ENCODE measurements at regions not wholly inside any gene's neighbourhood (a gene's known extent, or its start where the extent isn't known, plus 50 kb on each side); places are given as distances from the start of the nearest gene placed in this dataset.
A peak's percentile ranks its signal among the peaks of the same experiment; 100 is the strongest.

GRCh38 chr3:18864933-18865731, 283.2 kb upstream of the KCNH8 start:
- TF ChIP-seq, protein P1, sequence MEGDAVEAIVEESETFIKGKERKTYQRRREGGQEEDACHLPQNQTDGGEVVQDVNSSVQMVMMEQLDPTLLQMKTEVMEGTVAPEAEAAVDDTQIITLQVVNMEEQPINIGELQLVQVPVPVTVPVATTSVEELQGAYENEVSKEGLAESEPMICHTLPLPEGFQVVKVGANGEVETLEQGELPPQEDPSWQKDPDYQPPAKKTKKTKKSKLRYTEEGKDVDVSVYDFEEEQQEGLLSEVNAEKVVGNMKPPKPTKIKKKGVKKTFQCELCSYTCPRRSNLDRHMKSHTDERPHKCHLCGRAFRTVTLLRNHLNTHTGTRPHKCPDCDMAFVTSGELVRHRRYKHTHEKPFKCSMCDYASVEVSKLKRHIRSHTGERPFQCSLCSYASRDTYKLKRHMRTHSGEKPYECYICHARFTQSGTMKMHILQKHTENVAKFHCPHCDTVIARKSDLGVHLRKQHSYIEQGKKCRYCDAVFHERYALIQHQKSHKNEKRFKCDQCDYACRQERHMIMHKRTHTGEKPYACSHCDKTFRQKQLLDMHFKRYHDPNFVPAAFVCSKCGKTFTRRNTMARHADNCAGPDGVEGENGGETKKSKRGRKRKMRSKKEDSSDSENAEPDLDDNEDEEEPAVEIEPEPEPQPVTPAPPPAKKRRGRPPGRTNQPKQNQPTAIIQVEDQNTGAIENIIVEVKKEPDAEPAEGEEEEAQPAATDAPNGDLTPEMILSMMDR (IDR thresholded peaks at IDR 0.05; ENCODE audit: insufficient read depth, low read depth, low read length, missing control alignments): no peak
- no peak for DNase-seq (ENCODE audit: low read depth)
- no peak overlapping the region for H3K4me3 ChIP-seq (ENCODE audit: low read depth, low read length)

- DNase-seq (ENCODE audit: low read depth): no peak
- no peak overlapping the region for H3K4me3 ChIP-seq (ENCODE audit: low read depth, low read length)
- TF ChIP-seq, protein P1 (IDR thresholded peaks at IDR 0.05; ENCODE audit: insufficient read depth, low read depth, low read length, missing control alignments): no peak
These were observed 286.2 kb upstream of the KCNH8 start for GRCh38 chr3:18862077-18862476.

GRCh38 chr3:18861137-18861536, 287.2 kb upstream of the KCNH8 start:
- no peak for DNase-seq (ENCODE audit: low read depth)
- TF ChIP-seq, protein P1 (IDR thresholded peaks at IDR 0.05; ENCODE audit: insufficient read depth, low read depth, low read length, missing control alignments): no peak
- no peak overlapping the region for H3K4me3 ChIP-seq (ENCODE audit: low read depth, low read length)

DNA sequence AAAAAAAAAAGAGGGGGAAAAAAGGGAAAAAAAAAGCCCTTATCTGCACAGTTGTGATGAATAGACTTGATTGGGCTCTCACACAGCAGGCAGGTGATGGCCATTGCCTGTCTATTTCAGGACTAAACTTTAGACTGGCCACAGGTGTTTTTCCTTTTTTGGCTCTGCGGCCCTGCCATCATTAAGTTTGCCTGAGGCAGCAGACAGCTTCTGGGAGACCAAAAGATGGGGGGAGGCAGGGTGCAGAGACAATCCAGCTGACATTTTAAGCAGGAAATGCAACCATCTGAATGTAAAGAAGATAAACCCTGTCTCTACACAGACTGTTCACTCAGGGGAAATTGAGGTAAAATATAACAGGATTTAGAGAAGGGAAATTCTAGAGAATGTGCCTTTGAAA, 295.0 kb upstream of the KCNH8 start:
- no peak overlapping the region for H3K4me3 ChIP-seq (ENCODE audit: low read depth, low read length)
- TF ChIP-seq, protein P1 (IDR thresholded peaks at IDR 0.05; ENCODE audit: insufficient read depth, low read depth, low read length, missing control alignments): no peak
- DNase-seq (ENCODE audit: low read depth): no peak

GRCh38 chr3:18847583-18848197, 300.6 kb upstream of the KCNH8 start:
- no peak overlapping the region for H3K4me3 ChIP-seq (ENCODE audit: low read depth, low read length)
- TF ChIP-seq, protein P1 (IDR thresholded peaks at IDR 0.05; ENCODE audit: insufficient read depth, low read depth, low read length, missing control alignments): peak; percentile 30
- peak; percentile 17 for DNase-seq (ENCODE audit: low read depth)

- H3K4me3 ChIP-seq (ENCODE audit: low read depth, low read length): no peak overlapping the region
- TF ChIP-seq, protein P1 (IDR thresholded peaks at IDR 0.05; ENCODE audit: insufficient read depth, low read depth, low read length, missing control alignments): no peak
- no peak for DNase-seq (ENCODE audit: low read depth)
These were observed 304.3 kb upstream of the KCNH8 start for GRCh38 chr3:18843983-18844382.
